ENCODE measurements at regions not wholly inside any gene's neighbourhood (a gene's known extent, or its start where the extent isn't known, plus 50 kb on each side); places are given as distances from the start of the nearest gene placed in this dataset.
"Not testable (repeated sequence)": the region's sequence is repeated elsewhere in the genome, so short reads cannot be mapped to it uniquely, and the experiment has no call there.

DNA sequence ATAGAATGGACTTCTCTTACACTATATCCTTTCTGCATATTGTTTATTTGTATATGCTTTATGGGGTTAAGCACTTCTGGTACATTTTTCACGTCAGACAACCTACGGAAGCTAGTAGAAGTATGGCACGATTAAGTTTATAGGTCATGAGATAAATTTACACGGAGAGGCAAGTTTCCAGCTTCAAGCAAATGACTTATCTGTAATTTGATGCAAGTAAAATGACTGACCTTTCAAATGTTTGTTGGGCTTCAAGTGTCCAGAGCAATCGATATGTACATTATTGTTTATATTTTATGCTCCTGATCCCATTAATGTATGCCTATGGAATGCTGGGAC, 97.5 kb upstream of the EFEMP1 start:
- no peak for DNase-seq (ENCODE audit: low spot score)

DNA sequence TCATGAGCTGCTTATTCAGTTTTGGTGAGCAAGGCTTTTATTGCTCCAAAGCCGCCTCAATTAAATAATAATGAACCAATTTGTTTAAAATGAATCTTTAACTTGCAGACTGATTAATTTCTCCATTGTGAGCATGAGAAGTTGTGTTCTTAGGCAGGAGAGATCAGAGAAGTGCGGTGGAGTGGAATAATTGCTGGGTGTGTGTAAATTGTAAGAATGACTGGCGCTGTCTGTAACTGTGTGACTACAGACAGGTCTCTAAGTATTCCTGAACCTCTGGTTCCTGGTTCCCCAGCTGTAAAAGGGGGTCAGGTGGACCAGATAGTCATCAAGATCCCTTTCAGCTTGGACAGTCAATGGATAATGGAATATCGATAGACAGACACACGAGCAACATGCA, 98.0 kb upstream of the EFEMP1 start:
- DNase-seq (ENCODE audit: low spot score): no peak

DNA sequence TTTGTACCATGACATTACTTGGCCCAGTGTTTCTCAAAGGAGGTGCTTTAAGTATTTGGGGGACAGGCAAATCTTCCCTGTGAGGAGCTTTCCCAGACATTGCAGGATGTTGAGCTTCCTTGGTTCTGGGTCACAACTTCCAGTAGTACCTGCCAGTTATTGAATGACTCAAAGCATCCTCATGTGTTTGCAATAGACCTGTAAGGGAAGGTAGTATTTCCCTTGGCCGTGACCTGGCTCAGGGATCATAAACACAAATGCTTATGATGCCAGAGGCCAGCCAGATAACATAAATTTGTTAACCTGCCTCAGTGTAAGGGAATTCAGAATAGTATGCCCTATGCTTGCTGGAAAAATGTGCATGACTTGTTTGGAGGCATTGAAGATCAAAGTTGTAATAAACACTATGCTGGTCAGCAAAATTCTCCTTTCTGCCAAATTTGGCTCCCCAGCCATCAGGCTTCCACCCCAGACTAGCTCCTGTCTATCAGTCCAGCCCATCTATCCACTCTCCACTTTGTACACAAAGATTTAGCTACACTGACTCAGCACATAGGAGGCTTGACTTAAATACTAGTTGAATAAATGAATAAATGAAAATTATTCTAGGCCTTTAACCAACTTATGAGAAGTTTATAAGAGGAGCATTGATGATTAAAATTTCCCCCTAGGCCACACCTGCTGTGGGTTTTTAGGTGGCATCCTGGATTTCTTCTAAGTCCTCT, 102.0 kb upstream of the EFEMP1 start:
- no peak for DNase-seq (ENCODE audit: low spot score)

DNA sequence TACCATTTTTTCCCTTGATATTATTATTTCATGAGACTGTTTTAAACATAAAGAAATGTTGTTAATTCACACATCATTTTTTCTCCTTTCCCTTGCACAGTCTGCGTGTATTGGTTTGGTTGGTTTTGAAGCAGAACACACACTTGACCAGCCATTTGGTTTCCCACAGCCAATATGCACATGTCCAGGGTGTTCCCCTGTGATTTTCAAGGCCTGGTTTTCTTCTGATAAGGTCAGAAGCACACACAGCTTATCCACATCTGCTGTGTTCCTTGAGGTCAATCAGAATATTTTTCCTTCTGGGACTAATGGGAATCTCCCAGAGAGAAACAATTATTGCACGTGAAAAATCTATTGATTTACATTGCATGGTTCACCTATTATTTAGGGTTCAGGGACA, 103.2 kb upstream of the EFEMP1 start:
- DNase-seq (ENCODE audit: low spot score): no peak

DNA sequence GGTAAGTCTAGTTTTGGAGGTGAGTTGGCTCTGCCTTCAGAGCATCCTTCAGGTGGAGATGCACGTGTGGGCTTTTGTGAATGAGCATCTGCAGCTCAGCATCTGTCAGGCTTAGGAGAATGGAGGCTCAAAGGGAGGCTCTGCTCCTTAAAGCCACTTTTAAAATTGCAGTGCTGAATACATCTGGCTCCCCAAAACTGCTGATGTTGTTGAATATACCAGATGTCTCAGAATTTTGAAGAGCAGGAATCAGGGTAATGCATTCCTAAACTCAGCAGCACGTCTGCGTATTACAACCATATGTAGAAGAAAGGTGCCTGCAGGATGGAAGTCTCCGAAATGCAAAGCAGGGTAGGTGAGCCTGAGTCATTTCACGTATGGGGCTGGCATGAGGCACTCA, 106.5 kb upstream of the EFEMP1 start:
- DNase-seq (ENCODE audit: low spot score): no peak

DNA sequence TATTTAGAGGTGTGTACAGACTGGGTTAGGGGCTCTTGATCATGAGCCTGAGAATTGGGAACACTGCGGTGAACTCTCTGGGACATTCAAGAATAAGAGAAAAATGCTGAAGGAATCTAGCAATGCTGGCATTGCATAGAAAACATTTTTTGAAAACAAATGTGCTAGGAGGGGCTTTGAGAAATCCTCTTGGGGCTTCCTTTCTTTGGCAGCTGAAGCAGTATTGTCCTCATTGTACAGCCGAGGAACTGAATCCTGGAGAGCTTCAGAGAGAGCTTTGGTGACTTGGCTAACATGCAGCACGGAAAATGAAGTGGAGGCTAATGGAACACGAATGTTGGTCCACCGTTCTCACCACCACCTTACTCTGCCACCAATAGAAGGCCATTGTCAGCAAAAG, 107.3 kb upstream of the EFEMP1 start:
- no peak for DNase-seq (ENCODE audit: low spot score)

DNA sequence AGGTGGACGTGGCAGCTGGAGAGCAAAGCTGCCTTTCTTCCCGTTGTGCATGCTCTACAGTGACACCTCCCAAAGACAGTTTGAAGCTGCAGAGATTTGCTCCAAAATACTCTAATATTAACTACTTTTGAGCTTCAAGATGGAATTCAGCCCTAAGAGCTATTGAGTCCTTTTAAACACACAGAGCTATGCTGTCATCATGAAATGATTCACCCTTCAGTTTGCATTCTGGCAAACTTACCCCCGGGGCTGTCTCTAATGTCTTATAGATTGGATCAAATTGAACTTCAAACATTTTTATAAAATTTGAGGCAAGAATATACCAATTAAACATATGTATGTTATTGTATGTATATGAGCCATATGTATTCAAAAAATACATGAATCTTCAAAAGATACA, 110.7 kb upstream of the EFEMP1 start:
- no peak for DNase-seq (ENCODE audit: low spot score)

DNA sequence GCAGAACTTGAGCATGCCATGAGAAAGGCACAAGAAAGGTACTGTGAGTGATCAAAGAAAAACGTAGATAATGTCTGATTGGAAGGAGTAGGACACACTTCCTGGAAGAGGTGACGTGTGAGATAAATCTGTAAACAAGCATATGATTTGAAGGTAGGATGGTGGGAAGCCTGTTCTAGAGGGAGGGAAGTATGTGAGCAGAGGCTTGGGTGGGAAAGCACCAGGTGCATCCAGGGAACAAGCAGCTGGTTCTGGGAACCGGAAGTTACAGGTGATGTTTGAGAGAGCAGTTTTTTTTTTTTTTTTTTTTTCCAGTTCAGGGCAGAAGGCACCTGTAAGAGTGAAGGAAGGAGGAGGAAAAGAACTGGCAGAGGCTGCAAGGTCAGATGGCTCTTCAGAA, 116.6 kb upstream of the EFEMP1 start:
- DNase-seq (ENCODE audit: low spot score): no peak

DNA sequence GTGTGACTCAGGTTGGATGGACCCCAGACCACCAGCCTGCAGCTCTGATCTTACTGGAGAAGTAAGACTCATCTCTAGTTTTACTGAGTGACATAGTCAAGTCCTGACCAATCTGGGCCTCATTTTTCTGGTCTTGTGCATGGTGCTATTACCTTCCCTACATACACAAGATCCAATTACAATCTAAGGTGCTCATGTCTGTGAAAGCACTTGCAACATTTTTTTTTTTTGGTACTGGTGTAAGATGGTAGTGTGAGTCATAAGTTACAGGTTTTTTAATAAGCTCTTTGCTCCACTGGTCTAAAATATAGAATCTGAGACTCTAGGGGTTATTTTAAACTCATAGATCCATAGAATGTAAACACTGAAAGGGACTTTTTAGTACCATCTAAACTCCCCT, 117.3 kb upstream of the EFEMP1 start:
- no peak for DNase-seq (ENCODE audit: low spot score)

DNA sequence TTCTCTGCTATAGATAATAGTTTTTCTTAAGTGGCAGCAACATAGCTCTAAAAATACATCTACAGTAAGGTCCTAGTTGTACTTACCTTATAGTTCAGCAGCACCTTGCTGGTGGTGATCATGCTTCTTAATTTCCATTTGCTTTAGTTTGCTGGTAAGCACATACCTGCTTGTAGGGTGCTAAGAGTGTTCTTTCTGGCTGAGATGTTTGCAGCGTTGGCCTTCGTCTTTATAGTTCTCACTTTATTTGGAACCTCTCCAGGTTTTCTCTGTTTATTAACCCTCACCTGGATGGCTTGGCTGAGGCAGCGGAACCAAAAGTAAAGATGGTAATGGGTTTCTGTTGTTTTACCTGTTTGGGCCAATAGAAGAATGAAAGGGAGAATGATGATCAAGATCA, 123.6 kb upstream of the EFEMP1 start:
- DNase-seq (ENCODE audit: low spot score): no peak

DNA sequence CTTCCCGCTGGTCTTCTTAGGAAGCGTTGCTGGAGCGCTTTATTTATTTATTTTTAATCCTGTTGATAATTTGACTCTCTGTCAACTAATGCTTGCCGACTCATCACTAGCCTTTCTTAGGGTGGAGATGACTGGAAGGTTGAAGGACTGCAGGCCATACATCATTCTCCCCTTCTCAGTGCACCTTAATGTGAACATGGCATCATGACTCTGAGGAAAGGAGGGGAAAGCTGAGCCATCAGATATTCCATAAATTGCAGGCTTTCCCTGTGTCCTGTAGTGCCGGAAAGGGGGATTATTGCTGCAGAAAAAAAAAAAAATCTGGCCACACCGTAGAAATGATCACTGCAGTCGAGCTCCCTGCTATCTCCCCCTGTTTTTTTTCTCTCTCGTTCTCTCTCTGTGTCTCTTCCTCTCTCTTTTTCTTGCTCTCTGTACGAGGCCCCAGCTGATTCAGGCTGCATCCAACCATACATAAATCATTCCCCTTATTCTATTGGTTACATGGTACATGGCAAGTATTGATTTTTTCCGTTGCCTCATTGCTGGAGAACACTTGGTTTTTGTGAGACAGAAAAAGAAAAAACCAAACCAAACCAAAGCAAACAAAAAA, 125.8 kb upstream of the EFEMP1 start:
- no peak for DNase-seq (ENCODE audit: low spot score)

DNA sequence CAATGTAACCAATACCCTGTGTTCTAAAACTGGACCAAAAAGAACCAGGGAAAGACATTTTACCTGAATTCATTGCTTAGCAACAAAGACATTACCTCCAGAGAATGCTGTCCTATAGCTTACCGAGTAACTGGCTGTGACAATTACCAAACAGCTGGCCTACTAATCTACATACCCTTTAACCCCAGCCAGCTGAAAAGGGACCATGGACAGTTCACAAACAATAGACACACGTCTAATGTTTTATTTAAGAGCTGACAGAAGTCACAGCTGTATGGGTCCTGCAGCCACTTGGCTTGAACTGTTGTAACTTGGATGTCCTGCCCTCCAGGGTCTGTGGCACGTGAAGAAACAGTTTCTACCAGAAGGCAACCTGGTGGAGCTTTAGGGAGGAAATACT, 130.1 kb upstream of the EFEMP1 start:
- DNase-seq (ENCODE audit: low spot score): no peak

DNA sequence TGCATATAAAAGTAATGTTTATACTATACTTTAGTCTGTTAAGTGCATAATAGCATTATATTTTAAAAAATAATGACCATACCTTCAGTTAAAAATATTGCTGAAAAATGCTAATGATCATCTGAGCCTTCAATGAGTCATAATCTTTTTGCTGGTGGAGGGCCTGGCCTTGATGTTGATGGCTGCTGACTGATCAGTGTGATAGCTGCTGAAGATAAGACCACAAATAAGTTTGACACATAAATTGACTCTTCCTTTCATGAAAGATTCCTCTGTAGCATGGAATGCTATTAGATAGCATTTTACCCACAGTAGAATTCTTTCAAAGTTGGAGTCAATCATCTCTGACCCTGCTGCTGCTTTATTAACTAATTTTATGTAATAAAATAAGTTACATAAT, 128.4 kb upstream of the CCDC85A start:
- DNase-seq (ENCODE audit: low spot score): no peak

DNA sequence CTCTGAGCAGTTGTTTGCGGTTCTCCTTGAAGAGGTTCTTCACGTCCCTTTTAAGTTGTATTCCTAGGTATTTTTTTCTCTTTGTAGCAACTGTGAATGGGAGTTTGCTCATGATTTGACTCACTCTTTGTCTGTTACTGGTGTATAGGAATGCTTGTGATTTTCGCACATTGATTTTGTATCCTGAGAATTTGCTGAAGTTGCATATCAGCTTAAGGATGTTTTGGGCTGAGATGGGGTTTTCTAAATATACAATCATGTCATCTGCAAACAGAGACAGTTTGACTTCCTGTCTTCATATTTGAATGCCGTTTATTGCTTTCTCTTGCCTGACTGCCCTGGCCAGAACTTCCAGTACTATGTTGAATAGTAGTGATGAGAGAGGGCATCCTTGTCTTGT, 122.5 kb upstream of the CCDC85A start:
- not testable (repeated sequence) for DNase-seq (ENCODE audit: low spot score)

DNA sequence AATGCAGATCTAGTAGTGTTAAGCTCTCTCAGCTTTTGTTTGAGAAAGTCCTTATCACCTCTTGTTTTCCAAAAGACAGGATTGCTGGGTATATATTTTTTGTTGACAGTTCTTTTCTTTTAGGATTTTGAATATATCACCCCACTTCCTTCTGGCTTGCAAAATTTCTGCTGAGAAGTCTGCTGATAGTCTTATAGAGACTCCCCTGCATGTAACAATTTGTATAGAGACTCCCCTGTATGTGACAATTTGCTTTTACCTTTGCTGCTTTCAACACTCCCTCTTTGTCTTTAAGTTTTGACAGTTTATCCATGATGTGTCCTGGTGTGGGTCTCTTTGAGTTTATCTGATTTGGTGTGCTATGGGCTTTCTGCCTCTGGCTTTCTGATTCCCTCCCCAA, 115.0 kb upstream of the CCDC85A start:
- no peak for DNase-seq (ENCODE audit: low spot score)

DNA sequence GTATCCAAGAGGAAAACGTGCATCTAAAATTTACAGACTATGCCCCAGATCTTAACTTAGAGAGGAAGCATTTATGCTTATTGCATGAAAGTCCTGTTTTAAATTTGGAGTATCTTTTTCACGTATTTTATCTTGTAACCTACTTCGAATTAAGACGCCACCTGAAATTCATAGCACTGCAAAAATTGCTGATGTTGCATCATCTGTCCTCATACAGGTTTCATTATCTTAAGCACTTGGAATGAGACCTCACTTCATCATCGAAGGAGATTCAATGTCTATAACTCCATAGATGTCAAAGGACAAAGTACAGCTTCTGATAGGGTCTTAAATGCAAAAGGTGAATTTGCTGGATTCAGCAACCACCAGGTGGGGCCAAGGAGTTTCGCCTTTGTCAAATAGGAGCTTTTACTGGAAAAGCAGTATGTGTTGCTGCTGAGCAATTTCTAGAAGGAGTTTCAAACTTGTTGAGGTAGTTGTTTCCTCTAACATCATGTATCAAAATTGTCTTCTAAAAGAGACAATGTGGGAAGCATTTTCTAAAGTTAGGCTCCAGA, 106.4 kb upstream of the CCDC85A start:
- peak; percentile 19 for DNase-seq (ENCODE audit: low spot score)

DNA sequence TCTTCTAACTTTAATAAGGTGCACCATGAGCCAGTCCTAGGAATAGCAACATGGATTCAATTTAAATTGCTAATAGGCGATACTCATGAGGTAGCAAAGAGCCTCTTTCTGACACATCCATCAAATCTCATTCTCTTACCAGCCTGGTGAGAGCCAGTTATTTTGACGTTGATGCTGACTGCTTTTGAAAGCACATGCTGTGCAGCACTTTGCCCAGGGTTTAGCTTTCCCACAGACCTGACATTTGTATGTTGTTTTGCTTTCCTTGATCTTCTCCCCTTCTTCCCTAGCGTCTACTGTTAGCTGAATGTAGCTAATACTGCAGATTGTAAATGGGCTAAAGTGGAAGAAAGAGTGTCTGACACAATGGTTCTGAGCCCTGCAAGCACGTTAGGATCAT, 101.1 kb upstream of the CCDC85A start:
- DNase-seq (ENCODE audit: low spot score): no peak

DNA sequence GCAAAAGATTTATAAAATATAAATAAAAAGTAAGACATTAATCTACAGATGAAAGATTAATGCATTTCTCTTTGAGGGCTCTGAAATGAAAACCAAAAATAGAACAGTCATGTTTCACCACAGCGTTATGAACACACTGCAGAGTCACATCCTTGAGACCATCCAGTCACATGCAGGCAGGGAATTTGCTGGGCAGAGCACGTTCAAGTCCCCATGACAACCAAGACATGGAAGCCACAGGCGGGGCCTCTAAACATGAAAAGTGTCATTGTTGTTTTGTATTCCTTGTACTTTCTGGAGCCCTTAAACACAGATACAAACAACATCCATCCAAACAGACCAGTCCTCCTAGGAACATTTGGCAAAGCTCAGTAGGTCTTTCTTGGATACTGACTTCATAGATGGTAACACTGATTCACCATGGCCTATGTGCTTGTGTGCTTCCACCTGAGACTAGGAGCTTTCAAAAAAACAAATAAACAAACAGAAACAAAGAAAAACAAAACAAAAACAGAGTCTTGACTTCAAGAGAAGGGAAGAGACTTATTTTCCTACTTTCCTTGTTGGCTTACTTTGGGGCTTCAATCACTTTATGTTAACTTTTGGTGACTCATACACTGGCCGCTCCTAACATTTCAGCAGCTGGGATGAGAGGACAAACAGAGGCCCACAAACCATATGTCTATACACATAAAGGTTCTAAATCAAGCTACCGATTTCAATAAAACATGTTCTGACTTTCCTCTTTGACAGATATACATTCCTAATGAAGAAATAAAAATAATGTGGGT, 99.5 kb upstream of the CCDC85A start:
- no peak for DNase-seq (ENCODE audit: low spot score)

DNA sequence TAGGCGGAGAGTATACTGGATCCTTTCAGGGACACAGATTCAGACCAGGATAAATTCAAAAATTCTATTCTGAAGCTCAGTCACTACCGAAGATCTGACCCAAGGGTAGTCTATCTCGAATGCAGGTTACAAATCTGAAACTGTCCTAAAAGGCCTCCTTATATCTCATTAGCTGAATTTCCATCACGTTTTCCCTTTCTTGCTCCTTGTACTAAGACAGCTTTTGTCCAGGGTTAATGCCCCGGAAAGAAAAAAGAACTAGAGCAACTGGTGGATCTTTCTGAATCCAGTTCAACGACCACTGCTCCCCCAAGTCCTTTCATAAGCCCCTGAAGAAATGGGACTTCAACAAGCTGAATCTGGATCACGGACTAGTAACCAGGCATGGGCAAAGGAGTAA, 97.5 kb upstream of the CCDC85A start:
- no peak for DNase-seq (ENCODE audit: low spot score)

DNA sequence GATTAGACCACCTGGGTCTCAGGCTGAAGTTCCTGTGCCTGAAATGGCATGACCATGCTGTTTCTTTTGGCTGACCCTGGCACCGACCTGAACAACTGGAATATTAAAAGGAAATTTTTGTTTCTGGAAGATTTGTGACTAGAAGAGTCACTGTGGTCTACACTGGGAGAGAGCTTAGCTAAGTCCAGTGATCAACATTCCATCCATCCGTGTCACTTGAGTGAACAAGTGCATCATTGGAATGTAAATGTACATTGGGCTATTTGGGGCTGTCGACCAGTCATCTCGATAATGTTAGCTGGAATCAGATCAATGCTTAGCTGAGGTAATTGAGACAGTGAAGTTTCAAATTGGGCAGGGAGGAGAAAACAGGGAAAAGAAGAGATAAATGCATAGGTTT, 95.4 kb upstream of the CCDC85A start:
- no peak for DNase-seq (ENCODE audit: low spot score)

DNA sequence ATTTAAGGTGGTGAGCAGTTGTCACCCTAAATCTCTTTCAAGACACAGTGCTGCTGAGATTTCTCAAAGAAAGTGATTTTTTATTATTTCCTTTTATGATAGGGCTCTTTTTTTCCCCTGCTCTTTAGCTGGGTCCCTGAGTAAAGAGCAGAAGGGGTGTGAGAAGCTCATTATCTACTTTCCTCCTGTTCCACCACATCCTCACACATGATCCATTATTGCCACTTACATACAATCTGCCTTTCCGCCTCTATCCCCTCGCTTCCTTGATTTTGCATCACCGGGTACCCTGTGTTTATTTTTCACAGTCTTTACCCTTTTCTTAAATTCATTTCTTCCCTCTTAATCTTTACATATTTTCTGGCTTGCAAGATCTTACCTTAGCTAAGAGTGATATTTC, 93.9 kb upstream of the CCDC85A start:
- DNase-seq (ENCODE audit: low spot score): no peak

DNA sequence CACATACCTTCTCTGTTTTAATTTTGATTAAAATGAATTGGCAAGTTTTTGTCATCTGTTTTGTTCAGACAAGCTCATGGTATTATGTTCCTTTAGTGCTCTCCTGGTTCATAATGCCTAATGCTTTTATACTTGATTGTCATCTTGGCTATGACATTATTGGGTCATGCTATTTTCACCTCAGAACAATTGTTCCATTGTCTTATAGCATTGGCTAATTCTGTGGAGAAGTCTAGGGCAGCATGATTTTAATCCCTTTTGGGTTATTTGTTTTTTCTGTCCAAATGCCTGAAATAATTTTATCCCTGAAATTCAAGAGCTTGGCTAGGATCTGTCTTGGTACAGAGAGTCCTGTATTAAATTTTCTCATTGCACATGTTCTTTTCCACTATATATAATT, 83.8 kb upstream of the CCDC85A start:
- DNase-seq (ENCODE audit: low spot score): peak; percentile 48

DNA sequence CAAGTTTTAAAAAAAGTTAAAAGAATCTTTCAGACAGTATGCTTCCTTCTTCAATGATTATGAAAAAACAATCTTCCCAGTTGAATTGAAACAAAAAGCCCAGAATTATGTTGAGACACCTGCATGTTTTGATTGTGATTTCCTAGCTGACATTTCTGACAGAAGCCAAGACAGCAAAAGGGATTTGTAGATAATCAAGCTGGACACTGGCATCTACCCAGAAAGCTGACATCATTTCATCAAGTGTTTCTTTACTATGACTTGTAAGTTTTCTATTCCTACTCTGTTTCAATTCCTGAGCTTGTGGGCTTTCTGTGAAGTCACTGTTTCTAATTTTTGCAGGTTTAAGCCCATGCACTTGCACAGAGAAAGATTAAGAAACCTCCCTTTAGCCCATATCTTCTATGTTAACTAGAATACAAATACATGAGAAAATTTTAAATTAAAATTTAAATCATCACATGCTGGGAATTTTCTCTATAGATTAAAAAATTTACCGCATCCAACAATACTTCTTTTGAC, 82.9 kb upstream of the CCDC85A start:
- DNase-seq (ENCODE audit: low spot score): peak; percentile 5

Data from pons (tissue), 1 donor.